Liver (tissue), 8 donors: ENCODE measurements at regions not wholly inside any gene's neighbourhood (a gene's known extent, or its start where the extent isn't known, plus 50 kb on each side); places are given as distances from the start of the nearest gene placed in this dataset.

Experiments
- DNase-seq: peaks from one replicate; pipeline ENCODE4 v3.0.0-alpha.2; 2017; ENCODE audit warnings: low spot score
- H3K27ac ChIP-seq, 2 donors: one replicate each; pipeline ENCODE4 v1.7.0; 2013; ENCODE audit warnings: inconsistent platforms in 2 of 2, low read length in 2 of 2, control low read depth in 1 of 2, low read depth in 1 of 2, mild to moderate bottlenecking in 1 of 2
- H3K27me3 ChIP-seq, 4 donors: one replicate each; pipeline versions ENCODE4 v1.6.1 to v1.7.0; 2013; ENCODE audit warnings: low read length in 3 of 4, inconsistent platforms in 1 of 4, mild to moderate bottlenecking in 1 of 4, moderate library complexity in 1 of 4; ENCODE audit not compliant: control insufficient read depth in 4 of 4, insufficient read depth in 4 of 4
- H3K36me3 ChIP-seq, 4 donors: one replicate each; pipeline versions ENCODE4 v1.6.1 to v1.7.0; 2013; ENCODE audit warnings: low read length in 3 of 4, mild to moderate bottlenecking in 3 of 4, low read depth in 1 of 4, moderate library complexity in 1 of 4; ENCODE audit not compliant: control insufficient read depth in 4 of 4, insufficient read depth in 3 of 4
- H3K4me1 ChIP-seq, 4 donors: one replicate each; pipeline versions ENCODE4 v1.6.1 to v1.7.0; 2013; ENCODE audit warnings: low read length in 3 of 4, mild to moderate bottlenecking in 3 of 4, moderate library complexity in 1 of 4; ENCODE audit not compliant: control insufficient read depth in 4 of 4, insufficient read depth in 4 of 4
- H3K4me3 ChIP-seq, 3 donors: one replicate each; pipeline versions ENCODE4 v1.6.1 to v1.7.0; 2013; ENCODE audit warnings: low read length in 3 of 3, control low read depth in 1 of 3, low read depth in 1 of 3, mild to moderate bottlenecking in 1 of 3
- H3K9ac ChIP-seq, 2 donors: one replicate each; pipeline ENCODE4 v1.7.0; 2013; ENCODE audit warnings: low read length in 2 of 2, mild to moderate bottlenecking in 2 of 2, moderate library complexity in 2 of 2, control low read depth in 1 of 2, low read depth in 1 of 2
- H3K9me3 ChIP-seq, 4 donors: one replicate each; pipeline versions ENCODE4 v1.6.1 to v1.7.0; 2013; ENCODE audit warnings: low read length in 3 of 4; ENCODE audit not compliant: control insufficient read depth in 4 of 4
- ATF3 ChIP-seq: IDR thresholded peaks from 2 replicates; pipeline ENCODE4 v1.6.1; 2016; ENCODE audit warnings: antibody characterized with exemption
- CTCF ChIP-seq: fragments of 150-350 bp; IDR thresholded peaks from 2 replicates; pipeline ENCODE4 v1.5.1; 2017; ENCODE audit warnings: improper control_type of control experiment, low read depth, low read length; ENCODE audit not compliant: missing input control
- EGR1 ChIP-seq, 2 donors: IDR thresholded peaks; 2 replicates each; pipeline ENCODE4 v1.6.1; 2016 to 2018; ENCODE audit warnings: antibody characterized with exemption in 2 of 2, low read depth in 2 of 2
- FOXA2 ChIP-seq: IDR thresholded peaks from 2 replicates; pipeline ENCODE4 v1.6.1; 2016; ENCODE audit warnings: antibody characterized with exemption
- GABPA ChIP-seq, 2 donors: IDR thresholded peaks in 1 of 2; conservative IDR thresholded peaks in 1 of 2; 2 replicates each; pipeline ENCODE4 v1.6.1; 2016; ENCODE audit warnings: antibody characterized with exemption in 2 of 2, mild to moderate bottlenecking in 1 of 2, moderate library complexity in 1 of 2
- HNF4A ChIP-seq, 2 donors: conservative IDR thresholded peaks; 2 replicates each; pipeline ENCODE4 v1.6.1; 2016; ENCODE audit warnings: antibody characterized with exemption in 2 of 2, mild to moderate bottlenecking in 2 of 2
- HNF4G ChIP-seq: IDR thresholded peaks from 2 replicates; pipeline ENCODE4 v1.6.1; 2016; ENCODE audit warnings: antibody characterized with exemption
- JUND ChIP-seq, 2 donors: IDR thresholded peaks; 2 replicates each; pipeline ENCODE4 v1.6.1; 2016; ENCODE audit warnings: antibody characterized with exemption in 2 of 2
- NR2F2 ChIP-seq: IDR thresholded peaks from 2 replicates; pipeline ENCODE4 v1.6.1; 2016; ENCODE audit warnings: antibody characterized with exemption
- RAD21 ChIP-seq, 2 donors: IDR thresholded peaks; 2 replicates each; pipeline ENCODE4 v1.6.1; 2016; ENCODE audit warnings: antibody characterized with exemption in 2 of 2, mild to moderate bottlenecking in 2 of 2
- REST ChIP-seq: IDR thresholded peaks from 2 replicates; pipeline ENCODE4 v1.6.1; 2016; ENCODE audit warnings: antibody characterized with exemption, mild to moderate bottlenecking
- RXRA ChIP-seq, 2 donors: IDR thresholded peaks; 2 replicates each; pipeline ENCODE4 v1.6.1; 2017 to 2018; ENCODE audit warnings: antibody characterized with exemption in 2 of 2, mild to moderate bottlenecking in 1 of 2
- SP1 ChIP-seq: IDR thresholded peaks from 2 replicates; pipeline ENCODE4 v1.6.1; 2018; ENCODE audit warnings: antibody characterized with exemption, mild to moderate bottlenecking
- YY1 ChIP-seq: IDR thresholded peaks from 2 replicates; pipeline ENCODE4 v1.6.1; 2016; ENCODE audit warnings: antibody characterized with exemption, mild to moderate bottlenecking
- WGBS: extraction: QIAGEN DNeasy Blood & Tissue Kit; methylation state at CpG from one replicate; pipeline ENCODE4 v1.1.7; 2013; 5-methylcytosine and 5-hydroxymethylcytosine counted together
- donor health status: healthy.
- donor health status: healthy.
- donor health status: healthy.
- donor health status: healthy.
- donor health status: healthy.

- TF ChIP-seq RXRA (IDR thresholded peaks at IDR 0.05), result no peak
- no peak for TF ChIP-seq YY1
- no peak for TF ChIP-seq NR2F2
- no peak for TF ChIP-seq EGR1 (IDR thresholded peaks at IDR 0.05; ENCODE audit: low read depth in 2 of 2)
- no peak for TF ChIP-seq CTCF
- no peak for TF ChIP-seq ATF3
- no peak for TF ChIP-seq GABPA (IDR thresholded peaks at IDR 0.05 in 1 of 2, conservative IDR thresholded peaks at IDR 0.05 in 1 of 2)
- TF ChIP-seq HNF4G, result no peak
- TF ChIP-seq FOXA2, result no peak
- TF ChIP-seq SP1, result no peak
- 87% methylated on average over 11 of the region's 11 CpGs for WGBS
- DNase-seq, result no peak
These were observed 1145.2 kb downstream of the BRD1 start for GRCh38 chr22:48682504-48682903.

GRCh38 chr22:48680601-48681000 lies 1147.1 kb downstream of the BRD1 start:
- H3K4me3 ChIP-seq, result no peak overlapping the region
- no peaks in the 10 kb centered on the region for H3K27me3 ChIP-seq
- H3K9ac ChIP-seq, result no peak overlapping the region
- DNase-seq, result no peak
- 90% methylated on average over 11 of the region's 11 CpGs for WGBS
- H3K27ac ChIP-seq, result no peak overlapping the region
- H3K4me1 ChIP-seq, result no peaks in the 10 kb centered on the region
- no peaks in the 10 kb centered on the region for H3K36me3 ChIP-seq
- TF ChIP-seq HNF4G (no peak), JUND (IDR thresholded peaks at IDR 0.05) (no peak), FOXA2 (no peak), RAD21 (IDR thresholded peaks at IDR 0.05) (no peak), HNF4A (conservative IDR thresholded peaks at IDR 0.05) (no peak), ATF3 (no peak), REST (no peak), GABPA (IDR thresholded peaks at IDR 0.05 in 1 of 2, conservative IDR thresholded peaks at IDR 0.05 in 1 of 2) (no peak), NR2F2 (no peak), YY1 (no peak), CTCF (no peak), EGR1 (IDR thresholded peaks at IDR 0.05; ENCODE audit: low read depth in 2 of 2) (no peak)
- H3K9me3 ChIP-seq, result no peaks in the 10 kb centered on the region

More at GRCh38 chr22:48682504-48682903, 1145.2 kb downstream of the BRD1 start:
- Histone ChIP-seq H3K9me3 (no peaks in the 10 kb centered on the region), H3K4me3 (no peak overlapping the region), H3K9ac (no peak overlapping the region), H3K27ac (no peak overlapping the region), H3K36me3 (no peaks in the 10 kb centered on the region), H3K27me3 (no peaks in the 10 kb centered on the region), H3K4me1 (no peaks in the 10 kb centered on the region)
